ENCODE measurements at regions not wholly inside any gene's neighbourhood (a gene's known extent, or its start where the extent isn't known, plus 50 kb on each side); places are given as distances from the start of the nearest gene placed in this dataset.

- TF ChIP-seq, protein P1, sequence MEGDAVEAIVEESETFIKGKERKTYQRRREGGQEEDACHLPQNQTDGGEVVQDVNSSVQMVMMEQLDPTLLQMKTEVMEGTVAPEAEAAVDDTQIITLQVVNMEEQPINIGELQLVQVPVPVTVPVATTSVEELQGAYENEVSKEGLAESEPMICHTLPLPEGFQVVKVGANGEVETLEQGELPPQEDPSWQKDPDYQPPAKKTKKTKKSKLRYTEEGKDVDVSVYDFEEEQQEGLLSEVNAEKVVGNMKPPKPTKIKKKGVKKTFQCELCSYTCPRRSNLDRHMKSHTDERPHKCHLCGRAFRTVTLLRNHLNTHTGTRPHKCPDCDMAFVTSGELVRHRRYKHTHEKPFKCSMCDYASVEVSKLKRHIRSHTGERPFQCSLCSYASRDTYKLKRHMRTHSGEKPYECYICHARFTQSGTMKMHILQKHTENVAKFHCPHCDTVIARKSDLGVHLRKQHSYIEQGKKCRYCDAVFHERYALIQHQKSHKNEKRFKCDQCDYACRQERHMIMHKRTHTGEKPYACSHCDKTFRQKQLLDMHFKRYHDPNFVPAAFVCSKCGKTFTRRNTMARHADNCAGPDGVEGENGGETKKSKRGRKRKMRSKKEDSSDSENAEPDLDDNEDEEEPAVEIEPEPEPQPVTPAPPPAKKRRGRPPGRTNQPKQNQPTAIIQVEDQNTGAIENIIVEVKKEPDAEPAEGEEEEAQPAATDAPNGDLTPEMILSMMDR (IDR thresholded peaks at IDR 0.05; ENCODE audit: low read depth, low read length, missing control alignments), result no peak
- DNase-seq (ENCODE audit: low read depth), result no peak
- H3K4me3 ChIP-seq (ENCODE audit: low read depth, low read length), result no peak overlapping the region
Measured at GRCh38 chr6:163955756-163956155, 541.2 kb downstream of the QKI start.

- TF ChIP-seq, protein P1 (IDR thresholded peaks at IDR 0.05; ENCODE audit: low read depth, low read length, missing control alignments), result no peak
- H3K4me3 ChIP-seq (ENCODE audit: low read depth, low read length), result no peak overlapping the region
- no peak for DNase-seq (ENCODE audit: low read depth)
Measured at GRCh38 chr6:163955096-163955495, 540.6 kb downstream of the QKI start.

GRCh38 chr6:163954088-163954775, 539.7 kb downstream of the QKI start:
- TF ChIP-seq, protein P1 (IDR thresholded peaks at IDR 0.05; ENCODE audit: low read depth, low read length, missing control alignments), result no peak
- no peak overlapping the region for H3K4me3 ChIP-seq (ENCODE audit: low read depth, low read length)
- no peak for DNase-seq (ENCODE audit: low read depth)

DNA sequence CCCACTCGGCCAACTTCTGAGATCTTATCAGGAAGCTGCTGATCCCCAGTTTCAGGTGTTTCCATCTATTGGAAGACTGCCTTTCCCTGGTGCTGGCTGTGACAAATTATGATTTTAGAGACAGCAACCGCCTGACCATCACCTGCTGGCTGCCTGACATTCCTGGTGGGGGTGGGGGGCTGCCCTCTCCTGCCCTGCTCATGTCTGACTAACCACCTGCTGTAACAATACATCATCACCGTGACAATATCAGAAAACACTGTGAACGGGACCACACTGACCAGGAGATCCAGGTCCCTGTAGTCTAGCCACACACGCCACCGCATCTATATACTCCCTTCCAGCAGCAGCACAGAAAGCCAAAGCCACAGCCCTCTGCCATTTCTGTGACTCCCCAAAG, 537.5 kb downstream of the QKI start:
- TF ChIP-seq, protein P1 (IDR thresholded peaks at IDR 0.05; ENCODE audit: low read depth, low read length, missing control alignments), result no peak
- no peak overlapping the region for H3K4me3 ChIP-seq (ENCODE audit: low read depth, low read length)
- no peak for DNase-seq (ENCODE audit: low read depth)

DNA sequence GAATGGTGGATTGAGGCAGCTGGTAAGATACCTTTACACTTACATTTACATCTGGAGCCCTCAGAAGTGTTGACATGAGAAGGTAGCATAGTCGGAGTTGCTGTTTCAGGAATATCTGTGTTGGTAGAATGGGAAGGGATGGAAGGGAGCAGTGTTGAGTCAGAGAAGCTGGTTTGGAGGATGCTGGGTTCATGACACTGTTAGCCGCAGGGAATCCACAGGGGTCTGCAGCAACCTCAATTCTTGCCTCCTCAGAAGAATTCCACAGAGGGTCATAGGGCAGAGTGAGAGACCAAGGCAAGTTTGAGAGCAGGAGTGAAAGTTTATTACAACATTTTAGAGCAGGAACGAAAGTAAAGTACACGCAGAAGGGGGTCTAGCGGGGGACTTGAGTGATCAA, 536.8 kb downstream of the QKI start:
- DNase-seq (ENCODE audit: low read depth), result no peak
- no peak overlapping the region for H3K4me3 ChIP-seq (ENCODE audit: low read depth, low read length)
- TF ChIP-seq, protein P1 (IDR thresholded peaks at IDR 0.05; ENCODE audit: low read depth, low read length, missing control alignments), result no peak

GRCh38 chr6:163950159-163950558, 535.6 kb downstream of the QKI start:
- TF ChIP-seq, protein P1 (IDR thresholded peaks at IDR 0.05; ENCODE audit: low read depth, low read length, missing control alignments), result no peak
- DNase-seq (ENCODE audit: low read depth), result no peak
- H3K4me3 ChIP-seq (ENCODE audit: low read depth, low read length), result no peak overlapping the region

DNA sequence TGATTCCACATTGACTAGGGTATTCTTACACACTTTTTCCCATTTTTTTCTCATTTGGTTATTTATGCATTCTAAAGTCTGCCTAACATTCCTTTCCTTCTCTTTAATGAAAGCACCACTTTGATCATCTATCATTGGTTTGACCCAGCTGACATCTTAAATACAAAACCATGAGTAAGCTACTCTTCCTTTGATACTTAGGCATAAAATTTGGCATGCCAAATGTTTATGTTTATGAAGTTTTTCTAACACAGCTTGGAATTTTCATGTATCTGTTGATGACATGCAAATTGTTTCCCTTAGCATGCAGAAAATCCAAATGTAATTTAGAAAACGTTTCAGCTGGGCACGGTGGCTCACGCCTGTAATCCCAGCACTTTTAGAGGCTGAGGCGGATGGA, 534.9 kb downstream of the QKI start:
- DNase-seq (ENCODE audit: low read depth), result no peak
- TF ChIP-seq, protein P1 (IDR thresholded peaks at IDR 0.05; ENCODE audit: low read depth, low read length, missing control alignments), result no peak

More for the DNA sequence above, 534.9 kb downstream of the QKI start:
- H3K4me3 ChIP-seq (ENCODE audit: low read depth, low read length), result no peak overlapping the region

Data from GM12864 (cell line).